ENCODE measurements at regions not wholly inside any gene's neighbourhood (a gene's known extent, or its start where the extent isn't known, plus 50 kb on each side); places are given as distances from the start of the nearest gene placed in this dataset. TPM values are rescaled to one million over a fixed set of nuclear protein-coding genes. Genes with fewer than 3 reads are reported as not detected.

- Histone ChIP-seq H4K20me1 (ENCODE audit: insufficient read depth, low read length) (no peaks in the 10 kb centered on the region), H3K9me2 (ENCODE audit: insufficient read depth, low read length) (no peaks in the 10 kb centered on the region), H3K36me3 (ENCODE audit: insufficient read depth, low read length) (no peaks in the 10 kb centered on the region), H3K4me1 (ENCODE audit: insufficient read depth, low read length, poor library complexity, severe bottlenecking) (no peaks in the 10 kb centered on the region), H2AFZ (ENCODE audit: low read length) (no peak overlapping the region), H3K9me3 (ENCODE audit: low read length) (no peaks in the 10 kb centered on the region), H3K27ac (ENCODE audit: low read depth, low read length, poor library complexity, severe bottlenecking) (no peak overlapping the region), H3K79me2 (ENCODE audit: insufficient read depth, low read depth, low read length) (no peaks in the 10 kb centered on the region), H3K4me3 (ENCODE audit: low read depth, low read length, poor library complexity, severe bottlenecking) (no peak overlapping the region), H3K4me2 (ENCODE audit: low read length) (no peak overlapping the region)
- no TSS peak for BruUV-seq (replicated peaks)
- no peak for DNase-seq (ENCODE audit: low spot score)
- ChIA-PET CTCF (ENCODE audit: unreplicated experiment) (no interaction called here), POLR2A (no interaction called here)
- intact Hi-C loops (cut with micrococcal nuclease; ENCODE audit: unreplicated experiment), result no loop called here
- TF ChIP-seq EZH2phosphoT487 (IDR thresholded peaks at IDR 0.05; ENCODE audit: borderline replicate concordance, low read depth, low read length) (no peak), CTCF (conservative IDR thresholded peaks at IDR 0.05; ENCODE audit: low read length) (no peak)
Observed at GRCh38 chr4:46442963-46443362, 53.0 kb upstream of the GABRA2 start.

- Histone ChIP-seq H3K4me2 (ENCODE audit: low read length) (no peak overlapping the region), H3K4me3 (ENCODE audit: low read depth, low read length, poor library complexity, severe bottlenecking) (no peak overlapping the region), H3K4me1 (ENCODE audit: insufficient read depth, low read length, poor library complexity, severe bottlenecking) (no peaks in the 10 kb centered on the region), H3K36me3 (ENCODE audit: insufficient read depth, low read length) (no peaks in the 10 kb centered on the region), H3K27ac (ENCODE audit: low read depth, low read length, poor library complexity, severe bottlenecking) (no peak overlapping the region), H2AFZ (ENCODE audit: low read length) (no peak overlapping the region), H3K9me3 (ENCODE audit: low read length) (no peaks in the 10 kb centered on the region), H3K9me2 (ENCODE audit: insufficient read depth, low read length) (no peaks in the 10 kb centered on the region), H3K79me2 (ENCODE audit: insufficient read depth, low read depth, low read length) (no peaks in the 10 kb centered on the region), H4K20me1 (ENCODE audit: insufficient read depth, low read length) (no peaks in the 10 kb centered on the region)
- DNase-seq (ENCODE audit: low spot score), result no peak
- ChIA-PET CTCF (ENCODE audit: unreplicated experiment) (no interaction called here), POLR2A (interaction anchor here (0.6 kb wide), 2 partner anchors 183 to 323 kb away, joined by 3 read pairs; no protein-coding TSS in a partner anchor)
- no peak for TF ChIP-seq EZH2phosphoT487 (IDR thresholded peaks at IDR 0.05; ENCODE audit: borderline replicate concordance, low read depth, low read length)
- TF ChIP-seq CTCF (conservative IDR thresholded peaks at IDR 0.05; ENCODE audit: low read length), result no peak
- no TSS peak for BruUV-seq (replicated peaks)
- intact Hi-C loops (cut with micrococcal nuclease; ENCODE audit: unreplicated experiment), result no loop called here
Observed at GRCh38 chr4:46441136-46441859, 51.4 kb upstream of the GABRA2 start.

Small RNA genes lying in the stretch of these regions (small RNA-seq; reads per million reads assigned to genes)
- gene RNU6-412P, result not detected
